GM12878 (cell line): ENCODE measurements at regions not wholly inside any gene's neighbourhood (a gene's known extent, or its start where the extent isn't known, plus 50 kb on each side); places are given as distances from the start of the nearest gene placed in this dataset.

Experiments
- ATAC-seq: fragments of 200-7000 bp; cut with Tn5 transposase; 3 replicates; pipeline ENCODE4 v1.9.1; 2020; ENCODE audit warnings: mild to moderate bottlenecking, moderate library complexity
- BruUV-seq: library from RNA; stranded (reverse); fragments of 400-500 nt; replicated peaks from 2 replicates; lab custom pipeline; 2021; lab: Mats Ljungman, UMichigan
- CTCF ChIA-PET: fragments of 300-600 bp; sonication (Branson Sonifier 250); formaldehyde crosslinking; extraction: SDS; loops from one replicate; lab custom pipeline; 2021; ENCODE audit warnings: inconsistent platforms; lab: Yijun Ruan, JAX
- POLR2A ChIA-PET: fragments of 350-600 bp; formaldehyde crosslinking; extraction: SDS; loops from one replicate; lab custom pipeline; 2021; ENCODE audit warnings: inconsistent platforms; lab: Charles Lee
- RAD21 ChIA-PET: fragments of 300-600 bp; sonication (Branson Sonifier 250); formaldehyde crosslinking; loops from one replicate; lab custom pipeline; 2023; ENCODE audit warnings: antibody characterized with exemption; ENCODE audit not compliant: unreplicated experiment; lab: Charles Lee
- SMC1A ChIA-PET: fragments of 300-600 bp; sonication (Branson Sonifier 250); formaldehyde crosslinking; loops from one replicate; lab custom pipeline; 2023; ENCODE audit not compliant: unreplicated experiment, uncharacterized antibody; lab: Charles Lee
- DNase-seq: peaks from one replicate; pipeline ENCODE4 v3.0.0-alpha.2; 2011; ENCODE audit warnings: low read depth, low spot score
- FAIRE-seq: peaks from 3 replicates; lab custom pipeline; 2011; peaks lifted over from hg19 to GRCh38; lab: Jason Lieb, UNC
- H2AFZ ChIP-seq: 2 replicates; pipeline ENCODE4 v1.6.0; 2011; ENCODE audit warnings: low read depth, low read length, control low read depth; ENCODE audit not compliant: control insufficient read depth
- H3K27ac ChIP-seq: 2 replicates; pipeline ENCODE4 v1.5.1; 2011; ENCODE audit warnings: control low read depth; ENCODE audit not compliant: control insufficient read depth, insufficient read depth
- H3K27me3 ChIP-seq, 2 experiments: replicated peaks in 1 of 2; 2 replicates each; pipeline versions ENCODE4 v1.6.0 to v1.6.1; 2011; ENCODE audit warnings: low read length in 1 of 2; ENCODE audit not compliant: control insufficient read depth in 2 of 2, insufficient read depth in 2 of 2
- H3K36me3 ChIP-seq, 2 experiments: 2 replicates each; pipeline ENCODE4 v1.5.1; 2011; ENCODE audit warnings: low read length in 1 of 2; ENCODE audit not compliant: control insufficient read depth in 2 of 2, insufficient read depth in 2 of 2
- H3K4me1 ChIP-seq: 2 replicates; pipeline ENCODE4 v1.6.1; 2011; ENCODE audit warnings: mild to moderate bottlenecking, low read length, moderate library complexity, mixed read lengths; ENCODE audit not compliant: control insufficient read depth, insufficient read depth
- H3K4me2 ChIP-seq: 2 replicates; pipeline ENCODE4 v1.6.0; 2011; ENCODE audit warnings: control low read depth; ENCODE audit not compliant: control insufficient read depth, insufficient read depth
- H3K4me3 ChIP-seq: fragments of 200-600 bp; sonication (generic); 2 replicates; pipeline ENCODE4 v1.5.1; 2016
- H3K79me2 ChIP-seq: 2 replicates; pipeline ENCODE4 v1.6.0; 2011; ENCODE audit warnings: low read length; ENCODE audit not compliant: control insufficient read depth, insufficient read depth
- H3K9ac ChIP-seq: 2 replicates; pipeline ENCODE4 v1.8.0; 2011; ENCODE audit warnings: low read length, control low read depth, mixed read lengths; ENCODE audit not compliant: control insufficient read depth, insufficient read depth
- H3K9me3 ChIP-seq: replicated peaks from 3 replicates; pipeline ENCODE4 v1.5.1; 2011; ENCODE audit warnings: mild to moderate bottlenecking, low read length; ENCODE audit not compliant: control insufficient read depth, insufficient read depth
- H4K20me1 ChIP-seq: 2 replicates; pipeline ENCODE4 v1.6.0; 2011; ENCODE audit not compliant: control insufficient read depth, insufficient read depth
- ATF7 ChIP-seq: fragments of 450-650 bp; IDR thresholded peaks from 2 replicates; pipeline ENCODE4 v1.6.1; 2016; ENCODE audit warnings: low read depth, mild to moderate bottlenecking
- CBX5 ChIP-seq: sonication (generic); IDR thresholded peaks from 2 replicates; pipeline ENCODE4 v1.6.1; 2016; ENCODE audit warnings: low read depth, moderate library complexity, mild to moderate bottlenecking, inconsistent platforms
- CHD4 ChIP-seq: fragments of 200-600 bp; sonication (generic); IDR thresholded peaks from 2 replicates; pipeline ENCODE4 v1.6.1; 2016; ENCODE audit warnings: mild to moderate bottlenecking
- GATAD2B ChIP-seq: fragments of 450-650 bp; conservative IDR thresholded peaks from 2 replicates; pipeline ENCODE4 v1.6.1; 2017; ENCODE audit warnings: low read depth, mild to moderate bottlenecking, moderate library complexity
- LARP7 ChIP-seq: fragments of 450-650 bp; IDR thresholded peaks from 2 replicates; pipeline ENCODE4 v1.6.1; 2017; ENCODE audit warnings: mild to moderate bottlenecking
- MYB ChIP-seq: fragments of 150-350 bp; IDR thresholded peaks from 2 replicates; pipeline ENCODE4 v1.6.1; 2014; ENCODE audit warnings: mild to moderate bottlenecking, low read depth, low read length, borderline replicate concordance
- RFX5 ChIP-seq: IDR thresholded peaks from 2 replicates; pipeline ENCODE4 v1.6.1; 2011; ENCODE audit warnings: low read depth, low read length, improper control_type of control experiment
- WGBS: methylation state at CpG from one replicate; pipeline ENCODE4 v1.1.6; 2016; ENCODE audit warnings: low lambda C conversion rate; ENCODE audit not compliant: insufficient replicate concordance, insufficient coverage; ENCODE audit errors: missing lambda C conversion rate; 5-methylcytosine and 5-hydroxymethylcytosine counted together
- in situ Hi-C: fragments of 300-500 bp; cut with MboI; formaldehyde crosslinking; loops from 9 replicates; pipeline ENCODE4 v1.14.3; 2018; ENCODE audit warnings: mixed read lengths
- intact Hi-C: fragments of 100-400 bp; cut with micrococcal nuclease; formaldehyde crosslinking; loops from one replicate; pipeline ENCODE4 v1.14.2; 2022; ENCODE audit not compliant: unreplicated experiment
- TF ChIP-seq, protein P1 (sequence below): fragments of 150-350 bp; IDR thresholded peaks from 2 replicates; pipeline ENCODE4 v1.6.1; 2016; ENCODE audit warnings: low read depth, low read length
- TF ChIP-seq, protein P2 (sequence below): fragments of 450-650 bp; IDR thresholded peaks from 2 replicates; pipeline ENCODE4 v1.6.1; 2014; ENCODE audit warnings: mild to moderate bottlenecking

DNA sequence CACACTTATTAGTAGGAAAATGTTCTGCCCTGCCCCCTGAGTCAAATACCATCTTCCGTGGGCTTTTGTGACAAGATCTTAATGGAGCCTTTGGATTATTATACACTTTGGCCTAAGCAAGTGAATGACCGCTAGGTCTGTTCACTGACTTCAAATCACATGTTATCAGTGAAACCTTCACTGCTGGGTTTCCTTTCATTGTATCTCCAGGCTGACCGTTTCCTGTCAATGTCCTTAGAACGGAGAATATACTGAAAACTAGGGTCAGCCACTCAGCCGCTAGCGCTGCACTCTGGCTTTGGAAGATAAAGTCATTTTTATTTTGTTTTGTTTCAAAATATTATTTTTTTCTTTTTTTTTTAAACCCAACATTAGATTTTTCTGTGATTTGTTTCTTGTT, 107.0 kb upstream of the TLL1 start:
- ChIA-PET POLR2A (no interaction called here), SMC1A (interaction anchor here (1.0 to 1.4 kb wide), 2 partner anchors 9 to 20 kb away, joined by 4 to 6 read pairs; no protein-coding TSS in a partner anchor), CTCF (interaction anchor here (1.0 kb wide), 1 partner anchor 26 kb away, joined by 4 read pairs; no protein-coding TSS in a partner anchor), RAD21 (no interaction called here)
- no peak for DNase-seq
- no peak for FAIRE-seq
- Histone ChIP-seq H3K79me2 (no peaks in the 10 kb centered on the region), H3K4me2 (no peak overlapping the region), H3K9me3 (no peaks in the 10 kb centered on the region), H3K4me3 (no peak overlapping the region), H3K36me3 (no peaks in the 10 kb centered on the region), H3K4me1 (no peaks in the 10 kb centered on the region), H3K27ac (no peak overlapping the region), H4K20me1 (no peaks in the 10 kb centered on the region), H3K27me3 (no peaks in the 10 kb centered on the region), H2AFZ (no peak overlapping the region), H3K9ac (no peak overlapping the region)
- BruUV-seq: no TSS peak
- no peak for ATAC-seq
- intact Hi-C loops (no loop called here), in situ Hi-C loops (no loop called here)
- WGBS: 33% methylated on average over 6 of the region's 6 CpGs
- TF ChIP-seq GATAD2B (no peak), LARP7 (no peak), RFX5 (no peak), CHD4 (no peak), MYB (no peak), ATF7 (no peak), CBX5 (no peak)
- TF ChIP-seq, protein P1, sequence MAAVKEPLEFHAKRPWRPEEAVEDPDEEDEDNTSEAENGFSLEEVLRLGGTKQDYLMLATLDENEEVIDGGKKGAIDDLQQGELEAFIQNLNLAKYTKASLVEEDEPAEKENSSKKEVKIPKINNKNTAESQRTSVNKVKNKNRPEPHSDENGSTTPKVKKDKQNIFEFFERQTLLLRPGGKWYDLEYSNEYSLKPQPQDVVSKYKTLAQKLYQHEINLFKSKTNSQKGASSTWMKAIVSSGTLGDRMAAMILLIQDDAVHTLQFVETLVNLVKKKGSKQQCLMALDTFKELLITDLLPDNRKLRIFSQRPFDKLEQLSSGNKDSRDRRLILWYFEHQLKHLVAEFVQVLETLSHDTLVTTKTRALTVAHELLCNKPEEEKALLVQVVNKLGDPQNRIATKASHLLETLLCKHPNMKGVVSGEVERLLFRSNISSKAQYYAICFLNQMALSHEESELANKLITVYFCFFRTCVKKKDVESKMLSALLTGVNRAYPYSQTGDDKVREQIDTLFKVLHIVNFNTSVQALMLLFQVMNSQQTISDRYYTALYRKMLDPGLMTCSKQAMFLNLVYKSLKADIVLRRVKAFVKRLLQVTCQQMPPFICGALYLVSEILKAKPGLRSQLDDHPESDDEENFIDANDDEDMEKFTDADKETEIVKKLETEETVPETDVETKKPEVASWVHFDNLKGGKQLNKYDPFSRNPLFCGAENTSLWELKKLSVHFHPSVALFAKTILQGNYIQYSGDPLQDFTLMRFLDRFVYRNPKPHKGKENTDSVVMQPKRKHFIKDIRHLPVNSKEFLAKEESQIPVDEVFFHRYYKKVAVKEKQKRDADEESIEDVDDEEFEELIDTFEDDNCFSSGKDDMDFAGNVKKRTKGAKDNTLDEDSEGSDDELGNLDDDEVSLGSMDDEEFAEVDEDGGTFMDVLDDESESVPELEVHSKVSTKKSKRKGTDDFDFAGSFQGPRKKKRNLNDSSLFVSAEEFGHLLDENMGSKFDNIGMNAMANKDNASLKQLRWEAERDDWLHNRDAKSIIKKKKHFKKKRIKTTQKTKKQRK: no peak
- TF ChIP-seq, protein P2, sequence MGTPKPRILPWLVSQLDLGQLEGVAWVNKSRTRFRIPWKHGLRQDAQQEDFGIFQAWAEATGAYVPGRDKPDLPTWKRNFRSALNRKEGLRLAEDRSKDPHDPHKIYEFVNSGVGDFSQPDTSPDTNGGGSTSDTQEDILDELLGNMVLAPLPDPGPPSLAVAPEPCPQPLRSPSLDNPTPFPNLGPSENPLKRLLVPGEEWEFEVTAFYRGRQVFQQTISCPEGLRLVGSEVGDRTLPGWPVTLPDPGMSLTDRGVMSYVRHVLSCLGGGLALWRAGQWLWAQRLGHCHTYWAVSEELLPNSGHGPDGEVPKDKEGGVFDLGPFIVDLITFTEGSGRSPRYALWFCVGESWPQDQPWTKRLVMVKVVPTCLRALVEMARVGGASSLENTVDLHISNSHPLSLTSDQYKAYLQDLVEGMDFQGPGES: no peak
